CD14-positive monocyte (primary cell): ENCODE measurements at regions not wholly inside any gene's neighbourhood (a gene's known extent, or its start where the extent isn't known, plus 50 kb on each side); places are given as distances from the start of the nearest gene placed in this dataset.

ENCODE experiments used
- DNase-seq, 3 donors: peaks; one replicate each; pipeline ENCODE4 v3.0.0-alpha.2; 2011 to 2022
- H2AFZ ChIP-seq: 2 replicates; pipeline ENCODE4 v1.6.0; 2012; ENCODE audit warnings: mild to moderate bottlenecking, low read depth, low read length, inconsistent platforms; ENCODE audit not compliant: insufficient read depth, poor library complexity, severe bottlenecking
- H3K27ac ChIP-seq, 2 donors: 1 replicate in 1 of 2; 2 replicates in 1 of 2; pipeline ENCODE4 v1.5.1; 2012 to 2013; ENCODE audit warnings: low read length in 2 of 2, control low read depth in 1 of 2, inconsistent platforms in 1 of 2, low read depth in 1 of 2, mild to moderate bottlenecking in 1 of 2
- H3K27me3 ChIP-seq, 2 donors: one replicate each; pipeline versions ENCODE4 v1.6.0 to v1.6.1; 2011 to 2013; ENCODE audit warnings: low read length in 2 of 2; ENCODE audit not compliant: control insufficient read depth in 2 of 2, insufficient read depth in 2 of 2
- H3K36me3 ChIP-seq, 2 donors: replicated peaks in 1 of 2; 1 replicate in 1 of 2; 2 replicates in 1 of 2; pipeline versions ENCODE4 v1.5.1 to v1.6.1; 2012 to 2013; ENCODE audit warnings: low read length in 2 of 2, control low read depth in 1 of 2, inconsistent platforms in 1 of 2, mild to moderate bottlenecking in 1 of 2; ENCODE audit not compliant: insufficient read depth in 2 of 2, control insufficient read depth in 1 of 2
- H3K4me1 ChIP-seq, 2 donors: 1 replicate in 1 of 2; 2 replicates in 1 of 2; pipeline versions ENCODE4 v1.5.1 to v1.6.1; 2012 to 2013; ENCODE audit warnings: low read length in 2 of 2, control low read depth in 1 of 2, inconsistent platforms in 1 of 2, mild to moderate bottlenecking in 1 of 2, moderate library complexity in 1 of 2; ENCODE audit not compliant: insufficient read depth in 2 of 2, control insufficient read depth in 1 of 2
- H3K4me2 ChIP-seq: replicated peaks from 2 replicates; pipeline ENCODE3; 2012; ENCODE audit warnings: low read length, moderate library complexity, mild to moderate bottlenecking; ENCODE audit not compliant: poor library complexity, severe bottlenecking; ENCODE audit errors: extremely low read depth
- H3K4me3 ChIP-seq, 3 experiments: fragments of 200-600 bp in 1 of 3; sonication (generic) in 1 of 3; replicated peaks in 1 of 3; 1 replicate in 2 of 3; 2 replicates in 1 of 3; pipeline ENCODE4 v1.5.1; 2011 to 2013; ENCODE audit warnings: low read length in 3 of 3, mild to moderate bottlenecking in 3 of 3, control low read depth in 2 of 3, low read depth in 2 of 3, inconsistent platforms in 1 of 3, moderate library complexity in 1 of 3
- H3K79me2 ChIP-seq: 2 replicates; pipeline ENCODE4 v1.6.0; 2012; ENCODE audit warnings: mild to moderate bottlenecking, control low read depth, inconsistent platforms, low read length, moderate library complexity; ENCODE audit not compliant: insufficient read depth
- H3K9ac ChIP-seq: 2 replicates; pipeline ENCODE4 v1.6.0; 2017; ENCODE audit warnings: low read length, mild to moderate bottlenecking; ENCODE audit not compliant: insufficient read depth, poor library complexity, severe bottlenecking
- H3K9me3 ChIP-seq, 2 donors: replicated peaks in 1 of 2; 1 replicate in 1 of 2; 2 replicates in 1 of 2; pipeline versions ENCODE4 v1.5.1 to v1.6.1; 2012 to 2013; ENCODE audit warnings: low read length in 2 of 2, control low read depth in 1 of 2; ENCODE audit not compliant: control insufficient read depth in 1 of 2, insufficient read depth in 1 of 2
- H4K20me1 ChIP-seq: 2 replicates; pipeline ENCODE4 v1.6.0; 2012; ENCODE audit warnings: mild to moderate bottlenecking, low read length, control low read depth, moderate library complexity; ENCODE audit not compliant: insufficient read depth
- H3K27ac Mint-ChIP-seq, 7 donors: one replicate each; pipeline ENCODE4 v1.8.0; 2020; ENCODE audit warnings: mild to moderate bottlenecking in 7 of 7, mixed read lengths in 7 of 7, moderate library complexity in 6 of 7, inconsistent platforms in 2 of 7
- H3K27me3 Mint-ChIP-seq, 3 donors: one replicate each; pipeline ENCODE4 v1.8.0; 2021 to 2022; ENCODE audit warnings: low read depth in 3 of 3, mild to moderate bottlenecking in 3 of 3, mixed read lengths in 3 of 3, moderate library complexity in 3 of 3, inconsistent platforms in 1 of 3
- H3K36me3 Mint-ChIP-seq, 2 donors: one replicate each; pipeline ENCODE4 v1.8.0; 2020; ENCODE audit warnings: mixed read lengths in 2 of 2, inconsistent platforms in 1 of 2, mild to moderate bottlenecking in 1 of 2
- H3K4me1 Mint-ChIP-seq: one replicate; pipeline ENCODE4 v1.8.0; 2020; ENCODE audit warnings: mild to moderate bottlenecking, mixed read lengths
- H3K4me3 Mint-ChIP-seq, 2 donors: one replicate each; pipeline ENCODE4 v1.8.0; 2020; ENCODE audit warnings: mild to moderate bottlenecking in 2 of 2, mixed read lengths in 2 of 2, moderate library complexity in 1 of 2
- H3K9me3 Mint-ChIP-seq, 7 donors: one replicate each; pipeline ENCODE4 v1.8.0; 2020 to 2022; ENCODE audit warnings: mixed read lengths in 7 of 7, mild to moderate bottlenecking in 6 of 7, moderate library complexity in 6 of 7, inconsistent platforms in 2 of 7
- WGBS: methylation state at CpG from one replicate; pipeline ENCODE4 v1.1.5; 2013; ENCODE audit warnings: missing lambda C conversion rate; ENCODE audit not compliant: insufficient coverage; 5-methylcytosine and 5-hydroxymethylcytosine counted together
- intact Hi-C, 2 donors: fragments of 100-400 bp; cut with micrococcal nuclease; formaldehyde crosslinking; loops; one replicate each; pipeline versions ENCODE4 v1.15.0 to v1.15.1; 2023
- TF ChIP-seq, protein P1 (sequence below): fragments of 200-600 bp; IDR thresholded peaks from one replicate; pipeline ENCODE4 v1.8.0; 2022; ENCODE audit warnings: antibody characterized with exemption, mild to moderate bottlenecking

DNA sequence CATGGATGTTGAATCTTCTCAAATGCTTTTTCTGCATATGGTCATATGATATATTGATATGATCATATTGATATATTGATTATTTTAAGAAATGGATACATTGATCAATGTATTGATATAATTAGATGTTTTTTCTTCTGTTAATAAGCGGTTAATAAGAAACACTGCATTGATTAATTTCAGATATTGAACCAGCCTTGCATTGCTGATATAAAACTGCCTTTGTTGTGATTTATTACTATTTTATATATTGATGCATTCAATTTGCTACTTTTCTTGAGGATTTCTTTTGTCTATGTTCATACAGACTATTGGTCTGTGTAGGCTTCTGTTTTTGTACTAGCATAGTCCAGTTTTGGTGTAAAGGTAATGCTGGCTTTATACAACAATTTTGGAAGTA lies 79.7 kb upstream of the ELN start:
- Histone ChIP-seq H3K4me3 (no peak overlapping the region), H3K27ac (no peak overlapping the region), H3K4me2 (no peak overlapping the region), H2AFZ (no peak overlapping the region), H4K20me1 (no peaks in the 10 kb centered on the region), H3K4me1 (no peaks in the 10 kb centered on the region), H3K9ac (no peak overlapping the region), H3K9me3 (peaks cover 4 to 15% of the 10 kb centered on the region in 2 donors), H3K36me3 (no peaks in the 10 kb centered on the region), H3K79me2 (no peaks in the 10 kb centered on the region), H3K27me3 (no peaks in the 10 kb centered on the region)
- peaks cover 2% of the 10 kb centered on the region for H3K4me1 Mint-ChIP-seq
- H3K4me3 Mint-ChIP-seq = no peak overlapping the region
- no CpG with 5 or more reads among the region's 1 CpG for WGBS
- H3K36me3 Mint-ChIP-seq = no peaks in the 10 kb centered on the region
- H3K27me3 Mint-ChIP-seq = peaks cover 4 to 7% (median 5%) of the 10 kb centered on the region in 3 donors
- no peak for DNase-seq
- peaks cover 8 to 32% (median 25%) of the 10 kb centered on the region in 7 donors for H3K9me3 Mint-ChIP-seq
- intact Hi-C loops = no loop called here
- TF ChIP-seq, protein P1, sequence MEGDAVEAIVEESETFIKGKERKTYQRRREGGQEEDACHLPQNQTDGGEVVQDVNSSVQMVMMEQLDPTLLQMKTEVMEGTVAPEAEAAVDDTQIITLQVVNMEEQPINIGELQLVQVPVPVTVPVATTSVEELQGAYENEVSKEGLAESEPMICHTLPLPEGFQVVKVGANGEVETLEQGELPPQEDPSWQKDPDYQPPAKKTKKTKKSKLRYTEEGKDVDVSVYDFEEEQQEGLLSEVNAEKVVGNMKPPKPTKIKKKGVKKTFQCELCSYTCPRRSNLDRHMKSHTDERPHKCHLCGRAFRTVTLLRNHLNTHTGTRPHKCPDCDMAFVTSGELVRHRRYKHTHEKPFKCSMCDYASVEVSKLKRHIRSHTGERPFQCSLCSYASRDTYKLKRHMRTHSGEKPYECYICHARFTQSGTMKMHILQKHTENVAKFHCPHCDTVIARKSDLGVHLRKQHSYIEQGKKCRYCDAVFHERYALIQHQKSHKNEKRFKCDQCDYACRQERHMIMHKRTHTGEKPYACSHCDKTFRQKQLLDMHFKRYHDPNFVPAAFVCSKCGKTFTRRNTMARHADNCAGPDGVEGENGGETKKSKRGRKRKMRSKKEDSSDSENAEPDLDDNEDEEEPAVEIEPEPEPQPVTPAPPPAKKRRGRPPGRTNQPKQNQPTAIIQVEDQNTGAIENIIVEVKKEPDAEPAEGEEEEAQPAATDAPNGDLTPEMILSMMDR = no peak
- no peak overlapping the region for H3K27ac Mint-ChIP-seq

DNA sequence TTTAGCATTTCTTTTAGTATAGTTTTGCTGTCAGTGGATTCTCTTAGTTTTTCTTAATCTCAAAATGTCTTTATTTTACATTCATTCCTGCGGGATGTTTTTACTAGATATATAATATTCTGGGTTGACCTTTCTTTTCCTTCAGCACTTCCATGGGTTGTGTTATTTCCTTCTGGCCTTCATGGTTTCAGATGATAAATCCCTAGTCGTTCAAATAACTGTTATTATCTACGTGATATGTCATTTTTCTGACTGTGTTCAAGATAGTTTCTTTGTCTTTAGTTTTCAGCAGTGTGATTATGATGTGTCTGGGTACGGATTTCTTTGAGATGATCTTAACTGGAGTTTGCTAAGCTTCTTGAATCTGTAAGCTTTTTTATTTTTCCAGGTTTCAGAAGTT lies 75.7 kb upstream of the ELN start:
- Histone ChIP-seq H3K27ac (no peak overlapping the region), H3K4me3 (no peak overlapping the region), H3K9me3 (peaks cover 0 to 9% of the 10 kb centered on the region in 2 donors), H2AFZ (no peak overlapping the region), H3K79me2 (no peaks in the 10 kb centered on the region), H3K4me1 (peaks cover 4 to 5% of the 10 kb centered on the region in 2 donors), H3K36me3 (no peaks in the 10 kb centered on the region), H3K27me3 (no peaks in the 10 kb centered on the region), H3K9ac (no peak overlapping the region), H4K20me1 (no peaks in the 10 kb centered on the region), H3K4me2 (no peak overlapping the region)
- intact Hi-C loops = loop anchor here in 1 of 2 donors (10.0 kb wide), 1 partner anchor 57 kb away; no protein-coding TSS in a partner anchor
- Mint-ChIP-seq H3K4me1 (peaks cover 6% of the 10 kb centered on the region), H3K4me3 (no peak overlapping the region), H3K36me3 (no peaks in the 10 kb centered on the region), H3K27me3 (peaks cover 4 to 9% (median 7%) of the 10 kb centered on the region in 3 donors), H3K9me3 (peaks cover 8 to 20% (median 12%) of the 10 kb centered on the region in 7 donors), H3K27ac (no peak overlapping the region)
- DNase-seq = no peak
- WGBS = no CpG with 5 or more reads among the region's 4 CpGs
- TF ChIP-seq, protein P1 = no peak
